Body of pancreas (tissue), 4 donors: ENCODE measurements at regions not wholly inside any gene's neighbourhood (a gene's known extent, or its start where the extent isn't known, plus 50 kb on each side); places are given as distances from the start of the nearest gene placed in this dataset.

Experiments
- CTCF ChIP-seq, 7 experiments: fragments of 450-650 bp in 4 of 7; fragments of 200-600 bp in 3 of 7; sonication (generic) in 3 of 7; IDR thresholded peaks; one replicate each; pipeline ENCODE4 v1.5.1; 2016 to 2019; ENCODE audit warnings: antibody characterized with exemption in 7 of 7
- POLR2A ChIP-seq, 3 donors: fragments of 450-650 bp; IDR thresholded peaks; one replicate each; pipeline ENCODE4 v1.6.1; 2016; ENCODE audit warnings: antibody characterized with exemption in 3 of 3, mild to moderate bottlenecking in 2 of 3

DNA sequence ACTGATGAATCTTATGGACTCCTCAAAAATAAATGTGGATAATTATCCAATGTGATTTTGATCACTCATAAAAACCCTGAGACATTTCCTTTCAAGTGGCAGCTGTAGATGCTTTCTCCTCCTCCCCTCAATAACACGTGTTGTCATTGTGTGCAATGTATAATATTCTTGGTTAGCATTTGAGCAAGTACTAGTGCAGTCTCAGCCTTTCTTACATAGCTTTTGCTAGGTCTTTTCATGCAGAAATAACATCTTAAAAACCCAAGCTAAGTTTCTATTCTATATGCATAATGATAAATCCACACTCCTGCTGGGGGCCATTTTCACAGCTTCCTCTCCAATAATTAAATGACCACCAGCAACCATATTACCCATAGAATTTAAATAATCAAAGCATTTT, 1835.2 kb upstream of the NUDT12 start:
- TF ChIP-seq CTCF (IDR thresholded peaks at IDR 0.05) = no peak
- no peak for TF ChIP-seq POLR2A (IDR thresholded peaks at IDR 0.05)
